ENCODE measurements at regions not wholly inside any gene's neighbourhood (a gene's known extent, or its start where the extent isn't known, plus 50 kb on each side); places are given as distances from the start of the nearest gene placed in this dataset.
A peak's percentile ranks its signal among the peaks of the same experiment; 100 is the strongest.

GRCh38 chr6:134443009-134443408 is 125.1 kb upstream of the SGK1 start:
- Histone ChIP-seq H3K4me1 (no peaks in the 10 kb centered on the region), H3K9me3 (no peaks in the 10 kb centered on the region), H3K4me3 (no peak overlapping the region), H3K27me3 (no peaks in the 10 kb centered on the region), H3K36me3 (no peaks in the 10 kb centered on the region), H3K27ac (no peak overlapping the region)
- TF ChIP-seq, protein P1, sequence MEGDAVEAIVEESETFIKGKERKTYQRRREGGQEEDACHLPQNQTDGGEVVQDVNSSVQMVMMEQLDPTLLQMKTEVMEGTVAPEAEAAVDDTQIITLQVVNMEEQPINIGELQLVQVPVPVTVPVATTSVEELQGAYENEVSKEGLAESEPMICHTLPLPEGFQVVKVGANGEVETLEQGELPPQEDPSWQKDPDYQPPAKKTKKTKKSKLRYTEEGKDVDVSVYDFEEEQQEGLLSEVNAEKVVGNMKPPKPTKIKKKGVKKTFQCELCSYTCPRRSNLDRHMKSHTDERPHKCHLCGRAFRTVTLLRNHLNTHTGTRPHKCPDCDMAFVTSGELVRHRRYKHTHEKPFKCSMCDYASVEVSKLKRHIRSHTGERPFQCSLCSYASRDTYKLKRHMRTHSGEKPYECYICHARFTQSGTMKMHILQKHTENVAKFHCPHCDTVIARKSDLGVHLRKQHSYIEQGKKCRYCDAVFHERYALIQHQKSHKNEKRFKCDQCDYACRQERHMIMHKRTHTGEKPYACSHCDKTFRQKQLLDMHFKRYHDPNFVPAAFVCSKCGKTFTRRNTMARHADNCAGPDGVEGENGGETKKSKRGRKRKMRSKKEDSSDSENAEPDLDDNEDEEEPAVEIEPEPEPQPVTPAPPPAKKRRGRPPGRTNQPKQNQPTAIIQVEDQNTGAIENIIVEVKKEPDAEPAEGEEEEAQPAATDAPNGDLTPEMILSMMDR (IDR thresholded peaks at IDR 0.05), result no peak
- no peak for DNase-seq (ENCODE audit: low spot score in 2 of 2)
- intact Hi-C loops (cut with DNase I), result no loop called here

GRCh38 chr6:134442073-134442472 is 124.2 kb upstream of the SGK1 start:
- TF ChIP-seq, protein P1 (IDR thresholded peaks at IDR 0.05), result no peak
- intact Hi-C loops (cut with DNase I), result no loop called here
- Histone ChIP-seq H3K4me3 (no peak overlapping the region), H3K36me3 (no peaks in the 10 kb centered on the region), H3K4me1 (no peaks in the 10 kb centered on the region), H3K27me3 (no peaks in the 10 kb centered on the region), H3K27ac (no peak overlapping the region), H3K9me3 (no peaks in the 10 kb centered on the region)
- no peak for DNase-seq (ENCODE audit: low spot score in 2 of 2)

- Histone ChIP-seq H3K4me1 (no peaks in the 10 kb centered on the region), H3K9me3 (no peaks in the 10 kb centered on the region), H3K27ac (no peak overlapping the region), H3K36me3 (no peaks in the 10 kb centered on the region), H3K4me3 (no peak overlapping the region), H3K27me3 (no peaks in the 10 kb centered on the region)
- intact Hi-C loops (cut with DNase I), result no loop called here
- TF ChIP-seq, protein P1 (IDR thresholded peaks at IDR 0.05), result no peak
- no peak for DNase-seq (ENCODE audit: low spot score in 2 of 2)
These were observed 120.9 kb upstream of the SGK1 start for GRCh38 chr6:134438837-134439236.

- TF ChIP-seq, protein P1 (IDR thresholded peaks at IDR 0.05), result no peak
- H3K4me1 ChIP-seq, result no peaks in the 10 kb centered on the region
- DNase-seq (ENCODE audit: low spot score in 2 of 2), result no peak
- H3K27me3 ChIP-seq, result no peaks in the 10 kb centered on the region
- intact Hi-C loops (cut with DNase I), result no loop called here
- no peak overlapping the region for H3K27ac ChIP-seq
- H3K36me3 ChIP-seq, result no peaks in the 10 kb centered on the region
- H3K9me3 ChIP-seq, result no peaks in the 10 kb centered on the region
- no peak overlapping the region for H3K4me3 ChIP-seq
These were observed 119.5 kb upstream of the SGK1 start for GRCh38 chr6:134437376-134437775.

DNA sequence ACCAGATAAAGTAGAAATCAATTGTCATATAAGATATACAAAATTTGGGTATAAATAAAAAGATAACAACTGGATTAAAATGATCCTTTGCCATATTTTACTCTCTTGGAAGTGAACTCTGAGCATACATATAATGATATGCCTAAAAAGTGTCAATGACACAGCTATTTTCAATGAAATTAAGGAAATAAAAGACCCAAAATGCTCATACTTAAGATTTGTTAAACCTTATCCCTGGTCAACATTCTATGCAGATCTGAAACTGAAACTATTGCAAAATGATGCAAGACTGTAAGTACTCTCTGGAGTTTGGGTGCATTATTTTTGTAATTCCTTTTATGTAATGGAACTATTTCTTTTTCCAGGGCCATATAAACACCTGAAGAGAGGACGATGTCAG is 119.0 kb upstream of the SGK1 start:
- intact Hi-C loops (cut with DNase I), result no loop called here
- TF ChIP-seq, protein P1 (IDR thresholded peaks at IDR 0.05), result no peak
- Histone ChIP-seq H3K27ac (no peak overlapping the region), H3K4me3 (no peak overlapping the region), H3K27me3 (no peaks in the 10 kb centered on the region), H3K36me3 (no peaks in the 10 kb centered on the region), H3K4me1 (no peaks in the 10 kb centered on the region), H3K9me3 (no peaks in the 10 kb centered on the region)
- DNase-seq (ENCODE audit: low spot score in 2 of 2), result no peak

- Histone ChIP-seq H3K36me3 (no peaks in the 10 kb centered on the region), H3K27me3 (no peaks in the 10 kb centered on the region), H3K4me1 (no peaks in the 10 kb centered on the region), H3K4me3 (peak overlapping the region in 1 of 2 donors; percentile 13), H3K9me3 (no peaks in the 10 kb centered on the region), H3K27ac (no peak overlapping the region)
- TF ChIP-seq, protein P1 (IDR thresholded peaks at IDR 0.05), result no peak
- DNase-seq (ENCODE audit: low spot score in 2 of 2), result peak; percentile 41 to 78
- intact Hi-C loops (cut with DNase I), result no loop called here
These were observed 118.4 kb upstream of the SGK1 start for GRCh38 chr6:134436281-134436815.

Measured in ascending aorta (tissue), 2 donors.